K562 (cell line): ENCODE measurements at regions not wholly inside any gene's neighbourhood (a gene's known extent, or its start where the extent isn't known, plus 50 kb on each side); places are given as distances from the start of the nearest gene placed in this dataset.

Experiments
- ATAC-seq: fragments of 200-7000 bp; cut with Tn5 transposase; 3 replicates; pipeline ENCODE4 v1.9.1; 2020; ENCODE audit warnings: moderate library complexity
- BruUV-seq: library from RNA; stranded (reverse); fragments of 400-500 nt; replicated peaks from 2 replicates; lab custom pipeline; 2021; lab: Mats Ljungman, UMichigan
- CTCF ChIA-PET: fragments of 300-600 bp; formaldehyde crosslinking; extraction: SDS; loops from one replicate; lab custom pipeline; 2021; ENCODE audit warnings: low intra/inter-chr PET ratio; lab: Yijun Ruan, JAX
- POLR2A ChIA-PET: fragments of 300-600, 350-650 bp; sonication (Branson Sonifier 250); formaldehyde crosslinking; extraction: SDS; loops from one replicate; lab custom pipeline; 2021; ENCODE audit warnings: antibody characterized with exemption, inconsistent platforms; lab: Yijun Ruan, JAX
- DNase-seq, 4 experiments: peaks; one replicate each; pipeline versions ENCODE4 v3.0.0 to v3.0.0-alpha.2; 2011 to 2018; ENCODE audit warnings: low spot score in 3 of 4, mixed read lengths in 3 of 4; ENCODE audit errors: extremely low read depth in 1 of 4
- FAIRE-seq: peaks from 2 replicates; lab custom pipeline; 2011; peaks lifted over from hg19 to GRCh38; lab: Jason Lieb, UNC
- H2AFZ ChIP-seq: 2 replicates; pipeline ENCODE4 v1.6.0; 2011; ENCODE audit warnings: low read depth, low read length, control low read depth, inconsistent platforms
- H3K27ac ChIP-seq: fragments of 200-600 bp; 3 replicates; pipeline ENCODE4 v1.8.0; 2011; ENCODE audit warnings: low read depth, mild to moderate bottlenecking, control low read depth, inconsistent platforms, low read length, moderate library complexity, mixed read lengths; ENCODE audit errors: extremely low read depth
- H3K27me3 ChIP-seq, 2 experiments: fragments of 300-600 bp in 1 of 2; 2 replicates in 1 of 2; 3 replicates in 1 of 2; pipeline versions ENCODE4 v1.6.0 to v1.8.0; 2011; ENCODE audit warnings: inconsistent platforms in 2 of 2, low read length in 2 of 2, mild to moderate bottlenecking in 1 of 2, mixed read lengths in 1 of 2, moderate library complexity in 1 of 2; ENCODE audit not compliant: control insufficient read depth in 2 of 2, insufficient read depth in 2 of 2
- H3K36me3 ChIP-seq: fragments of 300-600 bp; 3 replicates; pipeline ENCODE4 v1.8.0; 2011; ENCODE audit warnings: mild to moderate bottlenecking, low read length, inconsistent platforms; ENCODE audit not compliant: control insufficient read depth, insufficient read depth
- H3K4me1 ChIP-seq, 2 experiments: fragments of 200-600 bp in 1 of 2; replicated peaks in 1 of 2; 2 replicates in 1 of 2; 3 replicates in 1 of 2; pipeline versions ENCODE4 v1.5.1 to v1.8.0; 2011; ENCODE audit warnings: inconsistent platforms in 2 of 2, low read length in 2 of 2, mild to moderate bottlenecking in 1 of 2, mixed read lengths in 1 of 2, moderate library complexity in 1 of 2; ENCODE audit not compliant: control insufficient read depth in 2 of 2, insufficient read depth in 2 of 2
- H3K4me2 ChIP-seq: 2 replicates; pipeline ENCODE4 v1.6.1; 2011; ENCODE audit warnings: low read length, control low read depth, inconsistent platforms, mixed read lengths; ENCODE audit not compliant: insufficient read depth
- H3K4me3 ChIP-seq: fragments of 200-600 bp; sonication (generic), shearing (Covaris generic); 2 replicates; pipeline ENCODE4 v1.5.1; 2016; ENCODE audit warnings: control low read depth, inconsistent platforms
- H3K79me2 ChIP-seq: fragments of 200-600 bp; 3 replicates; pipeline ENCODE4 v1.8.0; 2011; ENCODE audit warnings: low read length, inconsistent platforms; ENCODE audit not compliant: control insufficient read depth, insufficient read depth
- H3K9ac ChIP-seq, 2 experiments: 2 replicates each; pipeline versions ENCODE4 v1.6.0 to v1.6.1; 2011; ENCODE audit warnings: low read depth in 2 of 2, low read length in 2 of 2, control low read depth in 1 of 2, inconsistent platforms in 1 of 2, mild to moderate bottlenecking in 1 of 2, mixed read lengths in 1 of 2; ENCODE audit not compliant: insufficient read depth in 1 of 2
- H3K9me1 ChIP-seq: one replicate; pipeline ENCODE4 v1.6.0; 2011; ENCODE audit warnings: inconsistent platforms, mild to moderate bottlenecking, low read length, moderate library complexity; ENCODE audit not compliant: control insufficient read depth, insufficient read depth
- H3K9me3 ChIP-seq: replicated peaks from 2 replicates; pipeline ENCODE4 v1.5.1; 2011; ENCODE audit warnings: low read depth, low read length, inconsistent platforms; ENCODE audit not compliant: control insufficient read depth, insufficient read depth
- H4K20me1 ChIP-seq: replicated peaks from 2 replicates; pipeline ENCODE4 v1.6.1; 2011; ENCODE audit warnings: low read length, inconsistent platforms, mixed read lengths; ENCODE audit not compliant: control insufficient read depth, insufficient read depth
- BMI1 ChIP-seq: fragments of 150-350 bp; IDR thresholded peaks from 2 replicates; pipeline ENCODE4 v1.6.1; 2014; ENCODE audit warnings: low read length
- JUN ChIP-seq, 2 experiments: sonication (generic) in 1 of 2; formaldehyde crosslinking in 1 of 2; IDR thresholded peaks; 2 replicates each; pipeline versions ENCODE4 v1.6.1 to v1.8.0; 2012 to 2022; ENCODE audit warnings: borderline replicate concordance in 2 of 2, mild to moderate bottlenecking in 2 of 2, improper control_type of control experiment in 1 of 2, low read depth in 1 of 2, low read length in 1 of 2, missing genetic modification reagents in 1 of 2
- KLF1 ChIP-seq: fragments of 450-650 bp; IDR thresholded peaks from 2 replicates; pipeline ENCODE4 v1.6.1; 2016; ENCODE audit warnings: missing genetic modification characterization, missing compliant biosample characterization
- NCOA1 ChIP-seq: fragments of 450-650 bp; IDR thresholded peaks from 2 replicates; pipeline ENCODE4 v1.6.1; 2016; ENCODE audit warnings: low read depth
- POLR2AphosphoS5 ChIP-seq: IDR thresholded peaks from 2 replicates; pipeline ENCODE4 v1.6.1; 2011; ENCODE audit warnings: mild to moderate bottlenecking, low read depth, low read length, moderate library complexity; ENCODE audit not compliant: control insufficient read depth, insufficient read depth
- TBL1XR1 ChIP-seq, 2 experiments: IDR thresholded peaks; 2 replicates each; pipeline ENCODE4 v1.6.1; 2012; ENCODE audit warnings: improper control_type of control experiment in 2 of 2, low read length in 2 of 2, mild to moderate bottlenecking in 1 of 2
- ZNF398 ChIP-seq: fragments of 250-450 bp; sonication (Bioruptor Pico); IDR thresholded peaks from 2 replicates; pipeline ENCODE4 v1.8.0; 2021; ENCODE audit warnings: moderate library complexity, mild to moderate bottlenecking, inconsistent platforms
- ZNF586 ChIP-seq: fragments of 450-650 bp; formaldehyde crosslinking; conservative IDR thresholded peaks from 2 replicates; pipeline ENCODE4 v1.4.0; 2020; ENCODE audit warnings: mild to moderate bottlenecking, moderate library complexity
- ZNF696 ChIP-seq: fragments of 250-450 bp; sonication (Bioruptor Pico); conservative IDR thresholded peaks from 2 replicates; pipeline ENCODE4 v1.4.0; 2020; ENCODE audit warnings: mild to moderate bottlenecking, moderate library complexity
- ZZZ3 ChIP-seq: fragments of 450-650 bp; IDR thresholded peaks from 2 replicates; pipeline ENCODE4 v1.6.1; 2016; ENCODE audit warnings: antibody characterized with exemption, mild to moderate bottlenecking, moderate library complexity
- WGBS: fragments of 100-300 bp; shearing (Covaris generic); methylation state at CpG from one replicate; pipeline ENCODE4 v1.1.6; 2016; ENCODE audit warnings: low coverage, mixed read lengths; ENCODE audit not compliant: insufficient coverage; ENCODE audit errors: missing lambda C conversion rate; 5-methylcytosine and 5-hydroxymethylcytosine counted together
- in situ Hi-C: fragments of 300-500 bp; cut with MboI; formaldehyde crosslinking; loops from 4 replicates; pipeline ENCODE4 v1.15.0; 2018; ENCODE audit warnings: inconsistent platforms, mixed read lengths
- intact Hi-C: fragments of 100-400 bp; cut with micrococcal nuclease; formaldehyde crosslinking; loops from 2 replicates; pipeline ENCODE4 v1.14.2; 2022

- Histone ChIP-seq H3K9me1 (no peaks in the 10 kb centered on the region), H3K4me2 (no peak overlapping the region), H3K4me3 (no peak overlapping the region), H3K36me3 (no peaks in the 10 kb centered on the region), H3K27me3 (no peaks in the 10 kb centered on the region), H4K20me1 (no peaks in the 10 kb centered on the region), H2AFZ (no peak overlapping the region), H3K9me3 (no peaks in the 10 kb centered on the region), H3K27ac (no peak overlapping the region), H3K4me1 (no peaks in the 10 kb centered on the region), H3K9ac (no peak overlapping the region), H3K79me2 (no peaks in the 10 kb centered on the region)
- in situ Hi-C loops, result no loop called here
- TF ChIP-seq POLR2AphosphoS5, result no peak
- TF ChIP-seq KLF1 (tag), result no peak
- TF ChIP-seq ZZZ3, result no peak
- TF ChIP-seq NCOA1, result no peak
- no peak for TF ChIP-seq TBL1XR1 (IDR thresholded peaks at IDR 0.05; ENCODE audit: low read length in 2 of 2)
- no peak for TF ChIP-seq BMI1
- no peak for TF ChIP-seq JUN (IDR thresholded peaks at IDR 0.05; ENCODE audit: borderline replicate concordance, low read depth, low read length)
- no peak for TF ChIP-seq JUN (CRISPR knock-in tag; IDR thresholded peaks at IDR 0.05; ENCODE audit: borderline replicate concordance)
- no peak for TF ChIP-seq ZNF398 (CRISPR knock-in tag)
- no peak for TF ChIP-seq ZNF696
- no peak for TF ChIP-seq ZNF586 (CRISPR knock-in tag)
- FAIRE-seq (no peak), ATAC-seq (no peak), DNase-seq (no peak)
- BruUV-seq, result no TSS peak
- 0% methylated on average over 3 of the region's 3 CpGs for WGBS
- intact Hi-C loops, result no loop called here
- CTCF ChIA-PET, result no interaction called here
- POLR2A ChIA-PET, result interaction anchor here (1.0 kb wide), 1 partner anchor 24 kb away, joined by 4 read pairs; no protein-coding TSS in a partner anchor
These were observed 268.6 kb upstream of the IGFBP7 start for GRCh38 chr4:57378766-57379165.
